HepG2 (cell line): ENCODE measurements at regions not wholly inside any gene's neighbourhood (a gene's known extent, or its start where the extent isn't known, plus 50 kb on each side); places are given as distances from the start of the nearest gene placed in this dataset.

ENCODE experiments used
- ATAC-seq: fragments of 200-7000 bp; cut with Tn5 transposase; 3 replicates; pipeline ENCODE4 v1.9.1; 2020; ENCODE audit warnings: mild to moderate bottlenecking, moderate library complexity
- BruUV-seq: library from RNA; stranded (reverse); fragments of 400-500 nt; replicated peaks from 2 replicates; lab custom pipeline; 2021; lab: Mats Ljungman, UMichigan
- CTCF ChIA-PET: fragments of 300-600 bp; formaldehyde crosslinking; extraction: SDS; loops from one replicate; lab custom pipeline; 2021; ENCODE audit warnings: low total read pairs, inconsistent platforms, low intra/inter-chr PET ratio; lab: Yijun Ruan, JAX
- POLR2A ChIA-PET: fragments of 350-600 bp; sonication (Branson Sonifier 250); formaldehyde crosslinking; loops from one replicate; lab custom pipeline; 2020; ENCODE audit warnings: antibody characterized with exemption, inconsistent platforms; lab: Yijun Ruan, JAX
- DNase-seq: peaks from one replicate; pipeline ENCODE4 v3.0.0-alpha.2; 2015; ENCODE audit warnings: low spot score
- FAIRE-seq: peaks from 3 replicates; lab custom pipeline; 2011; peaks lifted over from hg19 to GRCh38; lab: Jason Lieb, UNC
- H2AFZ ChIP-seq: one replicate; pipeline ENCODE4 v1.6.1; 2011; ENCODE audit warnings: low read length, inconsistent platforms
- H3K27ac ChIP-seq: fragments of 300-600 bp; 3 replicates; pipeline ENCODE4 v1.8.0; 2011; ENCODE audit warnings: mixed run types, mild to moderate bottlenecking, mixed read lengths, low read length, inconsistent platforms; ENCODE audit not compliant: insufficient read depth; ENCODE audit errors: extremely low read length
- H3K27me3 ChIP-seq, 2 experiments: fragments of 200-600 bp in 1 of 2; 2 replicates in 1 of 2; 3 replicates in 1 of 2; pipeline versions ENCODE4 v1.6.0 to v1.8.0; 2011; ENCODE audit warnings: low read length in 2 of 2, mild to moderate bottlenecking in 2 of 2, moderate library complexity in 2 of 2, inconsistent platforms in 1 of 2; ENCODE audit not compliant: insufficient read depth in 2 of 2, control insufficient read depth in 1 of 2
- H3K36me3 ChIP-seq, 2 experiments: fragments of 200-600 bp in 1 of 2; replicated peaks in 1 of 2; 2 replicates in 1 of 2; 3 replicates in 1 of 2; pipeline versions ENCODE4 v1.5.1 to v1.8.0; 2011; ENCODE audit warnings: low read length in 2 of 2, inconsistent platforms in 1 of 2; ENCODE audit not compliant: insufficient read depth in 2 of 2, control insufficient read depth in 1 of 2
- H3K4me1 ChIP-seq: 2 replicates; pipeline ENCODE4 v1.5.1; 2012; ENCODE audit warnings: low read length, inconsistent platforms; ENCODE audit not compliant: insufficient read depth
- H3K4me2 ChIP-seq: 2 replicates; pipeline ENCODE4 v1.6.0; 2011; ENCODE audit warnings: low read depth, low read length, inconsistent platforms
- H3K4me3 ChIP-seq, 3 experiments: fragments of 200-600 bp in 1 of 3; sonication (generic), shearing (Covaris generic) in 1 of 3; replicated peaks in 1 of 3; 2 replicates each; pipeline ENCODE4 v1.5.1; 2011 to 2016; ENCODE audit warnings: low read length in 3 of 3, inconsistent platforms in 2 of 3, low read depth in 2 of 3, mild to moderate bottlenecking in 2 of 3, control low read depth in 1 of 3, mixed read lengths in 1 of 3; ENCODE audit not compliant: insufficient read depth in 1 of 3
- H3K79me2 ChIP-seq: one replicate; pipeline ENCODE4 v1.6.1; 2011; ENCODE audit warnings: low read length, inconsistent platforms; ENCODE audit not compliant: insufficient read depth
- H3K9ac ChIP-seq: 2 replicates; pipeline ENCODE4 v1.6.0; 2011; ENCODE audit warnings: mild to moderate bottlenecking, low read depth, low read length, inconsistent platforms; ENCODE audit not compliant: insufficient read depth
- H3K9me3 ChIP-seq: 2 replicates; pipeline ENCODE4 v1.5.1; 2012; ENCODE audit warnings: mild to moderate bottlenecking, low read length
- H4K20me1 ChIP-seq: 2 replicates; pipeline ENCODE4 v1.6.0; 2011; ENCODE audit warnings: inconsistent platforms, mild to moderate bottlenecking, low read length, moderate library complexity; ENCODE audit not compliant: insufficient read depth
- MYC ChIP-seq: sonication (generic); formaldehyde crosslinking; IDR thresholded peaks from 2 replicates; pipeline ENCODE4 v1.9.0; 2021; ENCODE audit warnings: missing genetic modification reagents, borderline replicate concordance
- PRMT3 ChIP-seq: sonication (generic); formaldehyde crosslinking; IDR thresholded peaks from 2 replicates; pipeline ENCODE4 v1.8.1; 2022; ENCODE audit warnings: low read depth, mild to moderate bottlenecking, moderate library complexity, missing genetic modification reagents, borderline replicate concordance
- ZNF788 ChIP-seq: sonication (generic); formaldehyde crosslinking; IDR thresholded peaks from 2 replicates; pipeline ENCODE4 v1.5.0; 2020; ENCODE audit warnings: mild to moderate bottlenecking, missing genetic modification reagents, borderline replicate concordance
- ZSCAN20 ChIP-seq: sonication (generic); formaldehyde crosslinking; IDR thresholded peaks from 2 replicates; pipeline ENCODE4 v1.4.0; 2020; ENCODE audit warnings: missing genetic modification reagents, mild to moderate bottlenecking, borderline replicate concordance
- WGBS: methylation state at CpG from one replicate; pipeline ENCODE4 v1.1.6; 2017; ENCODE audit warnings: low lambda C conversion rate; 5-methylcytosine and 5-hydroxymethylcytosine counted together
- in situ Hi-C: cut with HindIII; loops from 2 replicates; pipeline ENCODE4 v1.10.0; 2017; ENCODE audit warnings: low pct_unique_long_range_greater_than_20kb; ENCODE audit not compliant: extremely low pct_ligation_motif_present
- intact Hi-C: fragments of 100-400 bp; cut with micrococcal nuclease; formaldehyde crosslinking; loops from one replicate; pipeline ENCODE4 v1.10.0; 2022; ENCODE audit not compliant: unreplicated experiment
- TF ChIP-seq, protein P1 (sequence below): sonication (generic); formaldehyde crosslinking; IDR thresholded peaks from 2 replicates; pipeline ENCODE4 v1.5.0; 2020; ENCODE audit warnings: mild to moderate bottlenecking, missing genetic modification reagents

DNA sequence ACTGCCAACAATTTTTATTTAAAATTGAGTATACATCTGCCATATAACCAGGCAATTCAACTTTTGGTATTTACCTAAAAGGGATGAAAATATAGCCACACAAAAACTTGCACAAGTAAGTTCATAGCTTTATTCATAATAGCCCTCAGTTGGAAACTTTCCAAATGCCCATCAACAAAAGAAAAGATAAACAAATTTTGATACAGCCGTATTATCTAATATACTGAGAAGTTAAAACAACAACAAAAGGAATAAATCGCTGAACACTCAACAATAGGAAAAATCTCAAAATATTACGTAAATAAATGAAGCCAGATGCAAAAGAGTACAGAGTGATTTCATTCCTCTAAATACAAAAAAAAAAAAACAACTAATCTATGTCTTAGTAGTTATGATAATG, 399.2 kb upstream of the SEMA3D start:
- ChIA-PET POLR2A (no interaction called here), CTCF (no interaction called here)
- H3K9ac ChIP-seq = no peak overlapping the region
- H3K79me2 ChIP-seq = no peaks in the 10 kb centered on the region
- in situ Hi-C loops (no loop called here), intact Hi-C loops (no loop called here)
- ATAC-seq = no peak
- H3K27me3 ChIP-seq = no peaks in the 10 kb centered on the region
- WGBS = 3% methylated on average over 3 of the region's 3 CpGs
- TF ChIP-seq, protein P1, sequence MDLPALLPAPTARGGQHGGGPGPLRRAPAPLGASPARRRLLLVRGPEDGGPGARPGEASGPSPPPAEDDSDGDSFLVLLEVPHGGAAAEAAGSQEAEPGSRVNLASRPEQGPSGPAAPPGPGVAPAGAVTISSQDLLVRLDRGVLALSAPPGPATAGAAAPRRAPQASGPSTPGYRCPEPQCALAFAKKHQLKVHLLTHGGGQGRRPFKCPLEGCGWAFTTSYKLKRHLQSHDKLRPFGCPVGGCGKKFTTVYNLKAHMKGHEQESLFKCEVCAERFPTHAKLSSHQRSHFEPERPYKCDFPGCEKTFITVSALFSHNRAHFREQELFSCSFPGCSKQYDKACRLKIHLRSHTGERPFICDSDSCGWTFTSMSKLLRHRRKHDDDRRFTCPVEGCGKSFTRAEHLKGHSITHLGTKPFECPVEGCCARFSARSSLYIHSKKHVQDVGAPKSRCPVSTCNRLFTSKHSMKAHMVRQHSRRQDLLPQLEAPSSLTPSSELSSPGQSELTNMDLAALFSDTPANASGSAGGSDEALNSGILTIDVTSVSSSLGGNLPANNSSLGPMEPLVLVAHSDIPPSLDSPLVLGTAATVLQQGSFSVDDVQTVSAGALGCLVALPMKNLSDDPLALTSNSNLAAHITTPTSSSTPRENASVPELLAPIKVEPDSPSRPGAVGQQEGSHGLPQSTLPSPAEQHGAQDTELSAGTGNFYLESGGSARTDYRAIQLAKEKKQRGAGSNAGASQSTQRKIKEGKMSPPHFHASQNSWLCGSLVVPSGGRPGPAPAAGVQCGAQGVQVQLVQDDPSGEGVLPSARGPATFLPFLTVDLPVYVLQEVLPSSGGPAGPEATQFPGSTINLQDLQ (CRISPR knock-in tag) = no peak
- TF ChIP-seq ZSCAN20 = no peak
- no peak for TF ChIP-seq MYC
- TF ChIP-seq PRMT3 (CRISPR knock-in tag) = no peak
- TF ChIP-seq ZNF788 (CRISPR knock-in tag) = no peak
- H3K4me3 ChIP-seq = no peak overlapping the region
- H3K27ac ChIP-seq = no peak overlapping the region
- FAIRE-seq = no peak
- H3K4me2 ChIP-seq = no peak overlapping the region
- no TSS peak for BruUV-seq
- no peak for DNase-seq
- no peaks in the 10 kb centered on the region for H3K36me3 ChIP-seq
- no peaks in the 10 kb centered on the region for H3K4me1 ChIP-seq
- no peaks in the 10 kb centered on the region for H3K9me3 ChIP-seq
- H4K20me1 ChIP-seq = no peaks in the 10 kb centered on the region
- H2AFZ ChIP-seq = no peak overlapping the region
